GM23338 (cell line): ENCODE measurements at regions not wholly inside any gene's neighbourhood (a gene's known extent, or its start where the extent isn't known, plus 50 kb on each side); places are given as distances from the start of the nearest gene placed in this dataset.

Source experiments
- ATAC-seq: fragments of 200-7000 bp; cut with Tn5 transposase; 3 replicates; pipeline ENCODE4 v1.9.1; 2020
- DNase-seq: peaks from one replicate; pipeline ENCODE4 v3.0.0-alpha.2; 2015; ENCODE audit warnings: low spot score
- H2AFZ ChIP-seq: fragments of 200-600 bp; sonication (generic); 2 replicates; pipeline ENCODE4 v1.8.0; 2016; ENCODE audit warnings: antibody characterized with exemption, mild to moderate bottlenecking, moderate library complexity
- H3F3A ChIP-seq: fragments of 200-600 bp; sonication (generic); replicated peaks from 2 replicates; pipeline ENCODE4 v1.8.0; 2017; ENCODE audit warnings: antibody characterized with exemption, mixed run types, low read depth
- H3K27ac ChIP-seq: fragments of 200-600 bp; sonication (generic); 2 replicates; pipeline ENCODE4 v1.6.1; 2016; ENCODE audit warnings: low read depth
- H3K27me3 ChIP-seq: fragments of 200-600 bp; sonication (generic); 2 replicates; pipeline ENCODE4 v1.8.0; 2016; ENCODE audit warnings: mild to moderate bottlenecking, mixed run types, moderate library complexity; ENCODE audit not compliant: insufficient read depth
- H3K36me3 ChIP-seq: fragments of 200-600 bp; sonication (generic); 2 replicates; pipeline ENCODE4 v1.8.0; 2016; ENCODE audit warnings: mild to moderate bottlenecking; ENCODE audit not compliant: insufficient read depth
- H3K4me1 ChIP-seq: fragments of 200-600 bp; sonication (generic); 2 replicates; pipeline ENCODE4 v1.8.0; 2016; ENCODE audit warnings: mild to moderate bottlenecking, moderate library complexity; ENCODE audit not compliant: insufficient read depth
- H3K4me2 ChIP-seq: fragments of 200-600 bp; sonication (generic); 2 replicates; pipeline ENCODE4 v1.7.1; 2017; ENCODE audit warnings: mixed run types
- H3K4me3 ChIP-seq: fragments of 200-600 bp; sonication (generic); 2 replicates; pipeline ENCODE4 v1.6.1; 2016; ENCODE audit warnings: mixed run types
- H3K79me2 ChIP-seq: fragments of 200-600 bp; sonication (generic); replicated peaks from 2 replicates; pipeline ENCODE4 v1.8.0; 2017; ENCODE audit warnings: mild to moderate bottlenecking; ENCODE audit not compliant: insufficient read depth
- H3K9me2 ChIP-seq: fragments of 200-600 bp; sonication (generic); 2 replicates; pipeline ENCODE4 v1.8.0; 2017; ENCODE audit not compliant: insufficient read depth
- H4K20me1 ChIP-seq: fragments of 200-600 bp; sonication (generic); replicated peaks from 2 replicates; pipeline ENCODE4 v1.8.0; 2017; ENCODE audit warnings: mild to moderate bottlenecking; ENCODE audit not compliant: insufficient read depth
- H3K27ac Mint-ChIP-seq: 2 replicates; pipeline ENCODE4 v1.8.0; 2020; ENCODE audit warnings: inconsistent platforms, mild to moderate bottlenecking, moderate library complexity, mixed read lengths
- H3K27me3 Mint-ChIP-seq: 3 replicates; pipeline ENCODE4 v1.8.0; 2022; ENCODE audit warnings: low read depth, mild to moderate bottlenecking, moderate library complexity, mixed read lengths, inconsistent platforms; ENCODE audit not compliant: insufficient read depth, poor library complexity
- H3K36me3 Mint-ChIP-seq: 3 replicates; pipeline ENCODE4 v1.8.0; 2021; ENCODE audit warnings: low read depth, mild to moderate bottlenecking, inconsistent platforms, moderate library complexity, mixed read lengths
- H3K4me1 Mint-ChIP-seq: 3 replicates; pipeline ENCODE4 v1.8.0; 2020; ENCODE audit warnings: mild to moderate bottlenecking, inconsistent platforms, mixed read lengths
- H3K4me3 Mint-ChIP-seq: 3 replicates; pipeline ENCODE4 v1.8.0; 2021; ENCODE audit warnings: moderate library complexity, mild to moderate bottlenecking, inconsistent platforms, mixed read lengths
- H3K9me3 Mint-ChIP-seq: 3 replicates; pipeline ENCODE4 v1.8.0; 2020; ENCODE audit warnings: moderate library complexity, mild to moderate bottlenecking, inconsistent platforms, mixed read lengths
- CREB1 ChIP-seq: fragments of 250-450 bp; sonication (Bioruptor Pico); IDR thresholded peaks from 2 replicates; pipeline ENCODE4 v1.5.0; 2020; ENCODE audit warnings: low read depth, mild to moderate bottlenecking, moderate library complexity
- EZH2 ChIP-seq: fragments of 200-600 bp; sonication (generic); IDR thresholded peaks from one replicate; pipeline ENCODE4 v1.8.0; 2017; ENCODE audit warnings: antibody characterized with exemption, mild to moderate bottlenecking, low read depth; ENCODE audit not compliant: unreplicated experiment
- EZH2phosphoT487 ChIP-seq: fragments of 200-600 bp; sonication (generic); IDR thresholded peaks from one replicate; pipeline ENCODE4 v1.8.1; 2018; ENCODE audit warnings: antibody characterized with exemption; ENCODE audit not compliant: unreplicated experiment
- JUNB ChIP-seq: IDR thresholded peaks from one replicate; pipeline ENCODE4 v1.6.1; 2016; ENCODE audit warnings: antibody characterized with exemption; ENCODE audit not compliant: unreplicated experiment
- NANOG ChIP-seq: IDR thresholded peaks from 2 replicates; pipeline ENCODE4 v1.6.1; 2016; ENCODE audit warnings: antibody characterized with exemption, borderline replicate concordance
- POLR2AphosphoS5 ChIP-seq: IDR thresholded peaks from 2 replicates; pipeline ENCODE4 v1.6.1; 2016; ENCODE audit warnings: antibody characterized with exemption, low read depth
- STAT1 ChIP-seq: IDR thresholded peaks from one replicate; pipeline ENCODE4 v1.6.1; 2016; ENCODE audit warnings: antibody characterized with exemption; ENCODE audit not compliant: unreplicated experiment
- ZNF114 ChIP-seq: fragments of 250-450 bp; sonication (Bioruptor Pico); IDR thresholded peaks from 2 replicates; pipeline ENCODE4 v1.5.0; 2020; ENCODE audit warnings: mild to moderate bottlenecking, moderate library complexity
- ZNF331 ChIP-seq: fragments of 250-450 bp; sonication (Bioruptor Pico); IDR thresholded peaks from 2 replicates; pipeline ENCODE4 v1.5.0; 2020; ENCODE audit warnings: low read depth, mild to moderate bottlenecking, moderate library complexity
- TF ChIP-seq, protein P1 (sequence below): fragments of 250-450 bp; sonication (Bioruptor Pico); IDR thresholded peaks from 2 replicates; pipeline ENCODE4 v1.5.0; 2020; ENCODE audit warnings: mild to moderate bottlenecking, moderate library complexity
- TF ChIP-seq, protein P2 (sequence below): IDR thresholded peaks from one replicate; pipeline ENCODE4 v1.6.1; 2018; ENCODE audit warnings: antibody characterized with exemption; ENCODE audit not compliant: unreplicated experiment
- TF ChIP-seq, protein P3 (sequence below): IDR thresholded peaks from 2 replicates; pipeline ENCODE4 v1.6.1; 2016; ENCODE audit warnings: antibody characterized with exemption
- TF ChIP-seq, protein P4 (sequence below), 2 experiments: fragments of 200-600 bp in 1 of 2; sonication (generic) in 1 of 2; conservative IDR thresholded peaks; 2 replicates each; pipeline versions ENCODE4 v1.5.1 to v1.6.1; 2016 to 2017; ENCODE audit warnings: antibody characterized with exemption in 2 of 2, low read depth in 2 of 2, mild to moderate bottlenecking in 2 of 2, moderate library complexity in 1 of 2

DNA sequence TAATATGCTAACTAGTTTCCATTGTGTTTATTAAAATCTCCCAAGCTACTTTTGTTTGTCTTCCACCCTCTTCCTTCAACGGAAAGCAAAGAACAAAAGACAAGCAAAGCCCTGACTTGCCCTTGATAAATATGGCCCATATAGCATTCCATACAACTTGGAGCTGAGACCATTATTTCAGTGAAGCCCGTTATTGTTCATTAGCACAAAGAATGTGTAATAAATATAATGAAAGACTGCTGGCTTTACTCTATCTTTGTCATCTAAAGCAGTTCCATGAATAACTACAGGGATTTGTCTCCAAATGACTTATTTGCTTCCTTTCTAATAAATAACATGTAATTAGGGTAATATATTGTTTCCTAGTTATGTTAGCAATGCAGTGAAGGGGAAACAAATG lies 270.7 kb upstream of the TLE4 start:
- Mint-ChIP-seq H3K36me3 (no peaks in the 10 kb centered on the region), H3K27ac (no peak overlapping the region), H3K4me1 (peaks cover 43% of the 10 kb centered on the region), H3K9me3 (no peaks in the 10 kb centered on the region), H3K27me3 (peaks cover 6% of the 10 kb centered on the region), H3K4me3 (no peak overlapping the region; the same call in 2 of the 3 replicates)
- Histone ChIP-seq H3K9me2 (no peaks in the 10 kb centered on the region), H3K79me2 (no peaks in the 10 kb centered on the region), H4K20me1 (no peaks in the 10 kb centered on the region), H2AFZ (no peak overlapping the region), H3K4me3 (no peak overlapping the region), H3K4me1 (peaks cover 43% of the 10 kb centered on the region), H3K27ac (no peak overlapping the region), H3K36me3 (no peaks in the 10 kb centered on the region), H3K4me2 (peak overlapping the region; percentile 39), H3K27me3 (no peaks in the 10 kb centered on the region), H3F3A (no peaks in the 10 kb centered on the region)
- ATAC-seq, result no peak; the same call in 2 of the 3 replicates
- no peak for DNase-seq
- TF ChIP-seq ZNF114 (CRISPR knock-in tag), result no peak
- TF ChIP-seq STAT1, result no peak
- TF ChIP-seq POLR2AphosphoS5, result no peak
- TF ChIP-seq EZH2phosphoT487, result no peak
- no peak for TF ChIP-seq NANOG
- no peak for TF ChIP-seq JUNB
- TF ChIP-seq ZNF331 (CRISPR knock-in tag), result no peak
- TF ChIP-seq, protein P1, sequence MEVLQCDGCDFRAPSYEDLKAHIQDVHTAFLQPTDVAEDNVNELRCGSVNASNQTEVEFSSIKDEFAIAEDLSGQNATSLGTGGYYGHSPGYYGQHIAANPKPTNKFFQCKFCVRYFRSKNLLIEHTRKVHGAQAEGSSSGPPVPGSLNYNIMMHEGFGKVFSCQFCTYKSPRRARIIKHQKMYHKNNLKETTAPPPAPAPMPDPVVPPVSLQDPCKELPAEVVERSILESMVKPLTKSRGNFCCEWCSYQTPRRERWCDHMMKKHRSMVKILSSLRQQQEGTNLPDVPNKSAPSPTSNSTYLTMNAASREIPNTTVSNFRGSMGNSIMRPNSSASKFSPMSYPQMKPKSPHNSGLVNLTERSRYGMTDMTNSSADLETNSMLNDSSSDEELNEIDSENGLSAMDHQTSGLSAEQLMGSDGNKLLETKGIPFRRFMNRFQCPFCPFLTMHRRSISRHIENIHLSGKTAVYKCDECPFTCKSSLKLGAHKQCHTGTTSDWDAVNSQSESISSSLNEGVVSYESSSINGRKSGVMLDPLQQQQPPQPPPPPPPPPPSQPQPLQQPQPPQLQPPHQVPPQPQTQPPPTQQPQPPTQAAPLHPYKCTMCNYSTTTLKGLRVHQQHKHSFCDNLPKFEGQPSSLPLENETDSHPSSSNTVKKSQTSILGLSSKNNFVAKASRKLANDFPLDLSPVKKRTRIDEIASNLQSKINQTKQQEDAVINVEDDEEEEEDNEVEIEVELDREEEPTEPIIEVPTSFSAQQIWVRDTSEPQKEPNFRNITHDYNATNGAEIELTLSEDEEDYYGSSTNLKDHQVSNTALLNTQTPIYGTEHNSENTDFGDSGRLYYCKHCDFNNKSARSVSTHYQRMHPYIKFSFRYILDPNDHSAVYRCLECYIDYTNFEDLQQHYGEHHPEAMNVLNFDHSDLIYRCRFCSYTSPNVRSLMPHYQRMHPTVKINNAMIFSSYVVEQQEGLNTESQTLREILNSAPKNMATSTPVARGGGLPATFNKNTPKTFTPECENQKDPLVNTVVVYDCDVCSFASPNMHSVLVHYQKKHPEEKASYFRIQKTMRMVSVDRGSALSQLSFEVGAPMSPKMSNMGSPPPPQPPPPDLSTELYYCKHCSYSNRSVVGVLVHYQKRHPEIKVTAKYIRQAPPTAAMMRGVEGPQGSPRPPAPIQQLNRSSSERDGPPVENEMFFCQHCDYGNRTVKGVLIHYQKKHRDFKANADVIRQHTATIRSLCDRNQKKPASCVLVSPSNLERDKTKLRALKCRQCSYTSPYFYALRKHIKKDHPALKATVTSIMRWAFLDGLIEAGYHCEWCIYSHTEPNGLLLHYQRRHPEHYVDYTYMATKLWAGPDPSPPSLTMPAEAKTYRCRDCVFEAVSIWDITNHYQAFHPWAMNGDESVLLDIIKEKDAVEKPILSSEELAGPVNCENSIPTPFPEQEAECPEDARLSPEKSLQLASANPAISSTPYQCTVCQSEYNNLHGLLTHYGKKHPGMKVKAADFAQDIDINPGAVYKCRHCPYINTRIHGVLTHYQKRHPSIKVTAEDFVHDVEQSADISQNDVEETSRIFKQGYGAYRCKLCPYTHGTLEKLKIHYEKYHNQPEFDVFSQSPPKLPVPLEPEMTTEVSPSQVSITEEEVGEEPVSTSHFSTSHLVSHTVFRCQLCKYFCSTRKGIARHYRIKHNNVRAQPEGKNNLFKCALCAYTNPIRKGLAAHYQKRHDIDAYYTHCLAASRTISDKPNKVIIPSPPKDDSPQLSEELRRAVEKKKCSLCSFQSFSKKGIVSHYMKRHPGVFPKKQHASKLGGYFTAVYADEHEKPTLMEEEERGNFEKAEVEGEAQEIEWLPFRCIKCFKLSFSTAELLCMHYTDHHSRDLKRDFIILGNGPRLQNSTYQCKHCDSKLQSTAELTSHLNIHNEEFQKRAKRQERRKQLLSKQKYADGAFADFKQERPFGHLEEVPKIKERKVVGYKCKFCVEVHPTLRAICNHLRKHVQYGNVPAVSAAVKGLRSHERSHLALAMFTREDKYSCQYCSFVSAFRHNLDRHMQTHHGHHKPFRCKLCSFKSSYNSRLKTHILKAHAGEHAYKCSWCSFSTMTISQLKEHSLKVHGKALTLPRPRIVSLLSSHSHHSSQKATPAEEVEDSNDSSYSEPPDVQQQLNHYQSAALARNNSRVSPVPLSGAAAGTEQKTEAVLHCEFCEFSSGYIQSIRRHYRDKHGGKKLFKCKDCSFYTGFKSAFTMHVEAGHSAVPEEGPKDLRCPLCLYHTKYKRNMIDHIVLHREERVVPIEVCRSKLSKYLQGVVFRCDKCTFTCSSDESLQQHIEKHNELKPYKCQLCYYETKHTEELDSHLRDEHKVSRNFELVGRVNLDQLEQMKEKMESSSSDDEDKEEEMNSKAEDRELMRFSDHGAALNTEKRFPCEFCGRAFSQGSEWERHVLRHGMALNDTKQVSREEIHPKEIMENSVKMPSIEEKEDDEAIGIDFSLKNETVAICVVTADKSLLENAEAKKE (CRISPR knock-in tag), result no peak
- no peak for TF ChIP-seq EZH2
- TF ChIP-seq, protein P2, sequence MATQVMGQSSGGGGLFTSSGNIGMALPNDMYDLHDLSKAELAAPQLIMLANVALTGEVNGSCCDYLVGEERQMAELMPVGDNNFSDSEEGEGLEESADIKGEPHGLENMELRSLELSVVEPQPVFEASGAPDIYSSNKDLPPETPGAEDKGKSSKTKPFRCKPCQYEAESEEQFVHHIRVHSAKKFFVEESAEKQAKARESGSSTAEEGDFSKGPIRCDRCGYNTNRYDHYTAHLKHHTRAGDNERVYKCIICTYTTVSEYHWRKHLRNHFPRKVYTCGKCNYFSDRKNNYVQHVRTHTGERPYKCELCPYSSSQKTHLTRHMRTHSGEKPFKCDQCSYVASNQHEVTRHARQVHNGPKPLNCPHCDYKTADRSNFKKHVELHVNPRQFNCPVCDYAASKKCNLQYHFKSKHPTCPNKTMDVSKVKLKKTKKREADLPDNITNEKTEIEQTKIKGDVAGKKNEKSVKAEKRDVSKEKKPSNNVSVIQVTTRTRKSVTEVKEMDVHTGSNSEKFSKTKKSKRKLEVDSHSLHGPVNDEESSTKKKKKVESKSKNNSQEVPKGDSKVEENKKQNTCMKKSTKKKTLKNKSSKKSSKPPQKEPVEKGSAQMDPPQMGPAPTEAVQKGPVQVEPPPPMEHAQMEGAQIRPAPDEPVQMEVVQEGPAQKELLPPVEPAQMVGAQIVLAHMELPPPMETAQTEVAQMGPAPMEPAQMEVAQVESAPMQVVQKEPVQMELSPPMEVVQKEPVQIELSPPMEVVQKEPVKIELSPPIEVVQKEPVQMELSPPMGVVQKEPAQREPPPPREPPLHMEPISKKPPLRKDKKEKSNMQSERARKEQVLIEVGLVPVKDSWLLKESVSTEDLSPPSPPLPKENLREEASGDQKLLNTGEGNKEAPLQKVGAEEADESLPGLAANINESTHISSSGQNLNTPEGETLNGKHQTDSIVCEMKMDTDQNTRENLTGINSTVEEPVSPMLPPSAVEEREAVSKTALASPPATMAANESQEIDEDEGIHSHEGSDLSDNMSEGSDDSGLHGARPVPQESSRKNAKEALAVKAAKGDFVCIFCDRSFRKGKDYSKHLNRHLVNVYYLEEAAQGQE, result no peak
- TF ChIP-seq, protein P3, sequence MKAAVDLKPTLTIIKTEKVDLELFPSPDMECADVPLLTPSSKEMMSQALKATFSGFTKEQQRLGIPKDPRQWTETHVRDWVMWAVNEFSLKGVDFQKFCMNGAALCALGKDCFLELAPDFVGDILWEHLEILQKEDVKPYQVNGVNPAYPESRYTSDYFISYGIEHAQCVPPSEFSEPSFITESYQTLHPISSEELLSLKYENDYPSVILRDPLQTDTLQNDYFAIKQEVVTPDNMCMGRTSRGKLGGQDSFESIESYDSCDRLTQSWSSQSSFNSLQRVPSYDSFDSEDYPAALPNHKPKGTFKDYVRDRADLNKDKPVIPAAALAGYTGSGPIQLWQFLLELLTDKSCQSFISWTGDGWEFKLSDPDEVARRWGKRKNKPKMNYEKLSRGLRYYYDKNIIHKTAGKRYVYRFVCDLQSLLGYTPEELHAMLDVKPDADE, result no peak
- no peak for TF ChIP-seq CREB1 (CRISPR knock-in tag)
- TF ChIP-seq, protein P4, sequence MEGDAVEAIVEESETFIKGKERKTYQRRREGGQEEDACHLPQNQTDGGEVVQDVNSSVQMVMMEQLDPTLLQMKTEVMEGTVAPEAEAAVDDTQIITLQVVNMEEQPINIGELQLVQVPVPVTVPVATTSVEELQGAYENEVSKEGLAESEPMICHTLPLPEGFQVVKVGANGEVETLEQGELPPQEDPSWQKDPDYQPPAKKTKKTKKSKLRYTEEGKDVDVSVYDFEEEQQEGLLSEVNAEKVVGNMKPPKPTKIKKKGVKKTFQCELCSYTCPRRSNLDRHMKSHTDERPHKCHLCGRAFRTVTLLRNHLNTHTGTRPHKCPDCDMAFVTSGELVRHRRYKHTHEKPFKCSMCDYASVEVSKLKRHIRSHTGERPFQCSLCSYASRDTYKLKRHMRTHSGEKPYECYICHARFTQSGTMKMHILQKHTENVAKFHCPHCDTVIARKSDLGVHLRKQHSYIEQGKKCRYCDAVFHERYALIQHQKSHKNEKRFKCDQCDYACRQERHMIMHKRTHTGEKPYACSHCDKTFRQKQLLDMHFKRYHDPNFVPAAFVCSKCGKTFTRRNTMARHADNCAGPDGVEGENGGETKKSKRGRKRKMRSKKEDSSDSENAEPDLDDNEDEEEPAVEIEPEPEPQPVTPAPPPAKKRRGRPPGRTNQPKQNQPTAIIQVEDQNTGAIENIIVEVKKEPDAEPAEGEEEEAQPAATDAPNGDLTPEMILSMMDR (conservative IDR thresholded peaks at IDR 0.05; ENCODE audit: low read depth in 2 of 2), result no peak
